NT2/D1 (cell line): ENCODE measurements at regions not wholly inside any gene's neighbourhood (a gene's known extent, or its start where the extent isn't known, plus 50 kb on each side); places are given as distances from the start of the nearest gene placed in this dataset.

Experiments
- SUZ12 ChIP-seq: IDR thresholded peaks from 2 replicates; pipeline ENCODE4 v1.6.1; 2011; ENCODE audit not compliant: insufficient read length, insufficient read depth; ENCODE audit errors: extremely low read depth
- YY1 ChIP-seq: IDR thresholded peaks from 2 replicates; pipeline ENCODE4 v1.6.1; 2011; ENCODE audit not compliant: insufficient read length, insufficient read depth
- ZNF274 ChIP-seq: IDR thresholded peaks from 2 replicates; pipeline ENCODE4 v1.6.1; 2011; ENCODE audit warnings: mild to moderate bottlenecking, low read depth, low read length

- TF ChIP-seq SUZ12: no peak
- TF ChIP-seq ZNF274: no peak
- TF ChIP-seq YY1: no peak
These were observed 60.5 kb upstream of the USP25 start for GRCh38 chr21:15669247-15669646.
